ENCODE measurements at regions not wholly inside any gene's neighbourhood (a gene's known extent, or its start where the extent isn't known, plus 50 kb on each side); places are given as distances from the start of the nearest gene placed in this dataset.

- TF ChIP-seq CTCF (IDR thresholded peaks at IDR 0.05) (no peak), EZH2 (IDR thresholded peaks at IDR 0.05; ENCODE audit: borderline replicate concordance, insufficient read depth, low read depth, low read length, poor library complexity, severe bottlenecking) (no peak)
Measured at GRCh38 chr1:37270639-37271038, 203.7 kb upstream of the ZC3H12A start.
